GM19043 (cell line): ENCODE measurements at regions not wholly inside any gene's neighbourhood (a gene's known extent, or its start where the extent isn't known, plus 50 kb on each side); places are given as distances from the start of the nearest gene placed in this dataset.

Experiments
- ATAC-seq: cut with Tn5 transposase; IDR thresholded peaks from one replicate; pipeline ENCODE4 v1.9.1; 2021; ENCODE audit warnings: low read depth; ENCODE audit not compliant: unreplicated experiment

DNA sequence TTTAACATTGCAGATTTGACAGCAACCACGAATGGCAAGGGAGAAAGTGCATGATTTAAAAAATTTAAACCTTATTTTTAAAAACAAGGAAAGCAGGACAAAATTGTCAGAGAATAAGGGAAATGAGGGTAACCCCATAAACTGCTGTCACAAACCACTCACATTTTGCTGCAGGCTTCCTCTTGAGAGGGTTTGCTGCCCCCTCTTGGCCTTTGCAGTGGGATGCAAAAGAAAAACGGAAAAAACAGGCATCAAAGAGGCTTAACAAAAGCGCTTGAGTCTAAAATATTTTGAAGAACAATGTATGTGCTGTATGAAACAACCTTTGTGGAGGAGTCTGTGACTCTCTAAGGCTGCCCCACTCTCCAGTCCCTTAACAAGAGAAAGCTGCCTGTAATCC, 91.6 kb downstream of the TMX3 start:
- no peak for ATAC-seq

DNA sequence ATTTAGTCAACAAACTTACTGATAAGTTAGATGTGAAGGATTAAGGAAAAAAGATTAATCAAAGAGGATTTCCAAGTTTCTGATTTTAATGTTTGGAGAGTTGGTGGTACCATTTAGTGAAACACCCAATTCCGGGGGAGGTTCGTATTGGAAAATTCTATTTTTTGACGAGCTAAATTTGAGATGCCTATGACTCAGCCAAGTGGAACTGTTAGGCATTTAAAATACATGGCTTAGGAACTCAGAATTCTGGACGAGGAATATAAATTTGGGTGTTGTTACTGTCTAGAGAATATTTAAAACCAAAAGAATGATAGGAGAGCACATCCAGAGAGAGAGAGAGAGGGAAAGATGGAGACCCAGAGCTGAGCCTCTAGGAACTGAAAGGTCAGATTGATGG, 103.6 kb downstream of the TMX3 start:
- no peak for ATAC-seq

DNA sequence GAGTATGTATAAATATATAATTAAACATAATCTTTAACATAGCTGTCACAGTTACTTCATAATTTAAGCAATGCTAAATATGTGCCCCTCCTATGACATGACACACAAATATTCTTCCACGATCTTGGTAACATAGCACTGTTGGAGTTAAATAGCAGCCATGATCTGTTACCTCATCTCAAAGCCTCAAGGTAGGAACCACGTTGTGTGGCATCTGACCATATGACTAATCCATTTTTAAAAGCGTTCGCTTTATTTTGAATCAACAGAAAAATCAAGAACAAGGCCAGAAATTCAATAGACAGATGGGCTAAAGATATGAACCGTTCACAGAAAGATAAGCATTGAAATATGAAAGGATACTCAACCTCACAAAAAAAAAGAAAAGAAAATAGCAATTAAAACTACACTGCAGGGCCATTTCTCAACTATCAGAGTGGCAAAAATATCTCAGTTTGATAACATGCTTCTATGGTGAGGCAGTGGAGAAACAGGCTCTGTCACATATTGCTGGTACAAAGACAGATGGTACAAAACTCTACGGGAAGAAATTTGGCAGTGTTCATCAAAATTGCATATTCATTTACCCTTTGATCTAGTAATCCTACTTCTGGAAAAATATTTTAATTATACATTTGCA, 105.9 kb downstream of the TMX3 start:
- no peak for ATAC-seq

DNA sequence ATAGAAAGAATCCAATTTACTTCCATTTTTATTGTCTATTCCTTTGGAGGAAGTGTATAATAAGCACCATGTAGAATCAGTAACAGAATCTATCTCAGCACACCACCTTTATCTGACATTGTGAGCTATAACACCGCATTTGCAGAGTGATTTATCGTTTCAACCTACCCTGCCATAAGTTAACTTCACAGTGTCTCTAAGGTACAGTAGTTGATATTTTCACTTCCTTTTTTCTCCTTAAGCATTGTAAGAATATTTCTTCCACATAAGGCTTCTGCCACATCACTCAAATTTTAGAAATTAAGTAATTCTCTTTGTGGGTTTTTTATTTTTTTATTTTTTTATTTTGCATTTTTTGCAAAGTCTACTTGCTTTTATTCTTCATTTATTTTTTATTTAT, 107.1 kb downstream of the TMX3 start:
- no peak for ATAC-seq

DNA sequence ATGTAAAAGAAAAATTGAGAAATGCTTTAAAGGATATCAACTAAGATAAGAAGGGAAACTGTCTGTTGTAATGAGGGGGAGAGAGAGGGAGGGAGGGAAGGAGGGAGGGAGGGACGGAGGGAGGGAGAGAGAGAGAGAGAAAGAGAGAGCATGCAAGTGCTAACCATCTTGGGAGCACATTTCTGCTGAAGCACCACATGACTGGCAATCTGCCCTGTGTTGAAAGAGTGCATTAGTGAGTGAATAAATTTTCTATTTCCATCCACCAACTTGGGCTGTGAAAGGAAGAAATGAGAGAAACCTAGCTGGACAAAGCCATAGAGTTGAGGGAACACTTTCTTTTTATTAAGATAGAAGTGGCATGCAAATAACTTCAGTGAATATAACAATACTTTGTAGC, 110.7 kb downstream of the TMX3 start:
- ATAC-seq, result no peak

DNA sequence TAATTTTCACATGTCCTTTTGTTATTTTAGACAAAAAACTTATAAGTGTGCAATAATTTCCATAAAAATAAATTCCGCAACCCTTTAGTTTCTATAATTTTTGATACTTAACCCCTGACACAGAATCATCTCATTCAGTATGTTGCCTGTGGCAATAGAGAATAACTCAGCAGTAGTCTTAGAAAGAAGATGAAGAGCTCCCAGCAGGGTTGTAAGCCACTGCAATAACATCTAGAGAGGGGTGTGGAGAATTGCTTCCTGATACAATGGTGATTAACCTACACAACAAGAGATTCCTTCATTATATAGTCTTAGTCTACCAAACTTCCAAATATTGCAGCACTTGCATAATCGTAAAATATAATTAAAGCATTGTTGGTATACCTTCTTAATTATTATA, 118.9 kb downstream of the TMX3 start:
- ATAC-seq, result no peak

DNA sequence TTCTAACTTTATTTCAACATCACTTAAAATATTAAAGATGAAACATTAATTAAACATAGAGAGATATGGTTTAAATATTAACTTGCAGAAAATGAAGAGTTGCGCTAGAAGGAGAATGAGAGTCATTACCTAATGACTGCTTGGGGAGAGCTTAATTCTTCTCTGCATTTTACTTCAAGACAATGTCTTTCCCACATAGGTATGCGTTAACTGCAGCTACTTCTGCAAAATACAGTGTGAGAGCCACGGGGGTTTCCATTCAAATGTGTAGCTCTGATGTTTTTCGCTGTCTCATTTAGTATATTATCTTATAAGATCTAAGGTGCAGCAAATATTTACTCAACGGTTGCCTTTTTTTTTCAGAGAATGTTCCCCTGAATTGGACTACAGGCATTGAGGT, 126.7 kb downstream of the TMX3 start:
- ATAC-seq, result no peak

DNA sequence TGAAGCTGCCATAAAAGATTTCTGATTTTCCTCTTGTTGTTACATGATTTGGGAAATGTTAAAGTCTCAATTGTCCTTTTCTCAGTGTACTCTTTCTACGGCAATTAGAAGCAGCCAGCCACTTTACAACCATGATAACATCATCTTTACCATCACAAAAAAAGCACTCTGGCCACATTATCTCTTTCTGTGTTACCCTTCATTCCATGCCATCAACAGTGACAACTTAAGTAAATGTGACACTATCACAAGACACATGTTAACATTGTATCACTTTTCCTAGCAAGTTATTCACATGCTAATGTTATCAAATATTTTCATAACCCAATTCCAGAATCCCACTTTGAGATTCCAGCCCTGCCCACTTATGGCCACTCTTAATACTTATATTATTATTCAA, 131.2 kb downstream of the TMX3 start:
- ATAC-seq, result no peak

DNA sequence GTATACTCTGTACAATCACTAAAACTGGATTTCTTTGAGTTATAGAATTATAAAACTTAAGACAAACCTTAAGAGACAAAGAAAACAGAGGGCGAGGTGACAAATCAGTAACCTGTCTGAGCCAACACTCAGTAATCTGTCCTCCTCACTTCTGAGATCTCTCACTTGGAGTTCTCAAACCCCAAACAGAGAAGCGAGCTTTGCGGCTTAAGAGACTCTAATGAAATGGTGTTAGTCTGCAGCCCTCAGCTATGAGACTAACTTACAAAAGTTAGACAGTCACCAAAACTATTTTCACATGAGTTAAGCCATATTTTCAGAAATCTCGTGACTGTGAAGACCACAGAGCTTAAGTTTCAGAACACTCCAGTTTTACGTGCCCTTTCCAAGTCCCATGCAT, 140.6 kb downstream of the TMX3 start:
- no peak for ATAC-seq

DNA sequence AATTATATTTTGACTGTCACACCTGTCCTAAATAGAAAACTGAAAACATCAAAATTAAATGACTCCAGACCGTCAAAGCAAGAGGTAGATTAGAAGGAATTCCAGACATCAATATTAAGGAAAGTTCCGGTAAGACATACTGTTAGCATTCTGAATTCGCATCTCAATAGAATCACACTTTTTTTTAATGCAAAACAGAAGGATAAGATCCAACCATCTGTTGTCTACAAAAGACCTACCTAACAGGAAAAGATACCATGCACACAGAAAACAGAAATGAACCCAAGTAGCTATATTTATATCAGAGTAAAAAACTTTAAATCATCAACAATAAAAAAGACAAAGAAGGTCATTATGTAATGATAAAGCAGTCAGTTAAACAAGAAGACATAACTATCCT, 145.0 kb downstream of the TMX3 start:
- ATAC-seq, result no peak

DNA sequence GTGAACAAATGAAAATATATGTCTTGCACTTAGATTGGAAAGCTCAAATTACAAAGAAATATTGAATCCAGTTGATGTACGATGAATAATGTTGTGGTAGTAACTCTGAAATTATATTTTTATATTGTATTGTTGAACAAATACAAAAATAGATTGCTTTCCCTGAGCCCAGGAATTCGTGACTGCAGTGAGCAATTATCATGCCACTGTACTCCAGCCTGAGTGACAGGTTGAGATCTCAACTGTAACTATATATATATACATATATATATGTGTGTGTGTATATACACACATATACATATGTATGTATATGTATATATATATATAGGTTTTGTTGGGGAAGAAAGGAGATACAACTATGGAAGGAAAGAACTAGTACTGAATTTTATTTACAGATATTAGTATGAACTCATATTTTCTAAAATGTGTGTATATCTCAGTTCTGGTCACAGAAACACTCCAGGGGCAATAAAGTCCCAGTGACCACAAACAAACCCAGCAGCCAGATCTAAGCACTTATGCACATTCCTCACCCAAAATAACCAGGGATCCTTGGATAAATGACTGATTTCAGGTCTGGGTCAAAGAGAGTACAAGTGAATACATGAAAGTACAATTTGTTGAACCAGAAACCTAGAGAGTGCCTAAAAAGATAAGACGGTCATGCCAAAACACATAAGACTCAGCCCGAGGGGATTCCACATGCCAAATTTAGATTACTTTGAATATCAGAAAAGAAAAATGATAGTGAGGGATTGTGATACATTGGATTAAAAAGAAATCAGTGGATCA, 146.3 kb downstream of the TMX3 start:
- ATAC-seq, result no peak

DNA sequence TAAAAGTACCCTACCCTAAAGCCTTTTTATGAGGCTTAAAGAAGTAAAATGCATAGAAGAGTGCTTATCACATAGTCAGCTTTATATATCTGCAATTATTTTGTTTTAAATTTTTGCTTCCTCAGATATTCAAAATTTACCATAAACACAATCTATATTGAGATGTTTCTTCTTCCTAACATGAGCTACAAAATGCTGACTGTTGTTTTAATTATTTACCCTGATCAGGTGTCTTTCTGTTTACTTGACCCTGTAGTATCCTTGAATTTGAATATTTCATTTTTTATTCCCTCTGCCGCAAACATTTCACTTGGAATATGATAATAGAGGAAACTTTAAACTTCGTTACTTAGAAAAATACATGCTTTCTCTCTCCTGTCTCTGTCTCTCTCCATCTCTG, 147.9 kb downstream of the TMX3 start:
- no peak for ATAC-seq

DNA sequence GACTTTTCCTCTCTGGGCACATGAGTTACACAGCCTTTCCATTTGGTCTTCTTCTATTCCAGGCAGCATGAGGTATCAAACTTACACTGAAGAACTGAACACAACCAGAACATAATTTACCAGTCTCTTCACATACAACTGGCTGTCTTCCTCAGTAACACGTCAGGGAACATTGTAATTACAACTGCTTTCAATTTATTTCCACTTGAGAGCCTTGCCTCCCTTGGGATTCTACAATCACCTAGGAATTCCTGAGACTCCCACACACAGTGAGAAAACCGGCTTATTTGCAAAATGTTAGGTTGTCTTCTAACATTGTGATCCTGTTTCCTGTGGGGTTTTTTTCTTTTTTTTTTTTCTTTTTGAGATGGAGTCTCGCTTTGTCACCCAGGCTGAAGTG, 149.9 kb downstream of the TMX3 start:
- no peak for ATAC-seq

DNA sequence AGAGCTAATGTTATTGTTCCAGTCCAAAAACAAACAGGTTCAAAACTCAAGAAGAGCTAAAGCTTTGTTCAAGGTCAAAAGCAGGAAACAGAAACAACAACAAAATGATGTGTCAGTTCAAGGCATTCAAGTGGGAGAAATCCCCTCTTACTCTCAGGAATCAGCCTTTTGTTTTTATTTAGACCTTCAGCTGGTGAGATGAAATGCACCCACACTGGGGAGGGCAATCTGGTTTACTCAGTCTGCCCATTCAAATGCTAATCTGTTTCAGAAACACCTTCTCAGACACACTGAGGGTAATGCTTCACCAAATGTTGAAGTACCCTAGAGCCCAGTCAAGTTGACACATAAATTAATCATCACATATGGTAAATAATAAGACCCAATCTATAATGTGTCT, 150.6 kb downstream of the TMX3 start:
- no peak for ATAC-seq

DNA sequence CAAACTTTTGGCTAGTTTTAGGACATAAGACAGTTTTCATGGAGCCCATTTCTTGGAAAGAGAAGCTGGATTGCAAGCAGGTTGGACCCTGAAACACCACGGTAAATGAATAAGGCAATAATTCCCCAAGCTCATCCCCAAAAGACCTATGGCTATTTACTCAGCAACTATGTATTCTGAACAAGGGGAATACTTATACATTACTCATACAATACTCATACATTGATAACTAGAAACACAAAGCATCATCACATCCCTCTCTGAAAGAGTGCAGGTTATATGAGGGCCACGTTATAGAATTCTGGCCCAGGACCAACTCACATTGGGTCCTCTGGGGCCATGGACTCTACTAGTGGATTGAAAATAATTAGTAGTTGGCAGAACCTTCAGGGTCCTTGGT, 154.8 kb downstream of the TMX3 start:
- ATAC-seq, result no peak

DNA sequence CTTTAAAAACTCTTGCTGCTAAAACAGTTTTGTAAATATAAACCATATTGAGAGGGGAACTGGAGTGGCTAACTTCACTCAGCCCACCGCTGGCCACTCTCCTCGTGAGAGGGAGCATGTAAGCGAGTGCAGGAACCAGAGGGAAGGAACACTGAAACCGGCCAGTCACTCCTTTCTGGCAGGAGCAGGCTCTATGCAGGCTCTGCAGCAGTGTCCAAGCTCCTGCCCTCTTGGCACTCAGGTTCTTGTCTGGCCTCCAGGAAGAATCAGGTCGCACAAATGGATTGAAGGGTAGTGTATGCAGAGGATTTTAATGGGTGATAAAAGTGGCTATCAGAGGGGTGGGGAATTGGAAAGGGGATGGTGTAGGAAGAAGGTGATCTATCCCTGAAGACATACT, 157.7 kb downstream of the TMX3 start:
- no peak for ATAC-seq

DNA sequence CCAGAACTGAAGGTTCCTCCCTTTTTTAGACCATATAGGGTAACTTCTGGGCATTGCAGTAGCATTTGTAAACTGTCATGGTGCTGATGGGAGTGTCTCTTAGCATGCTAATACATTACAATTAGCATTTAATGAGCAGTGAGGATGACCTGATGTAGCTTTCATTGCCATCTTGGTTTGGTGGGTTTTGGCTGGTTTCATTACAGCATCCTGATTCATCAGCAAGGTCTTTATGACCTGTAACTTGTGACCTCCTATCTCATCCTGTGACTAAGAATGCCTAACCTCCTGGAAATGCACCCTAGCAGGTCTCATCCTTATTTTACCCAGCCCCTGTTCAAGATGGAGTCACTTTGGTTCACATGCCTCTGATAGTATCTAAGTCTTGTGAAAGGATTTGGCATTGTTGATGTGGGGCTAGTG, 159.0 kb downstream of the TMX3 start:
- no peak for ATAC-seq

DNA sequence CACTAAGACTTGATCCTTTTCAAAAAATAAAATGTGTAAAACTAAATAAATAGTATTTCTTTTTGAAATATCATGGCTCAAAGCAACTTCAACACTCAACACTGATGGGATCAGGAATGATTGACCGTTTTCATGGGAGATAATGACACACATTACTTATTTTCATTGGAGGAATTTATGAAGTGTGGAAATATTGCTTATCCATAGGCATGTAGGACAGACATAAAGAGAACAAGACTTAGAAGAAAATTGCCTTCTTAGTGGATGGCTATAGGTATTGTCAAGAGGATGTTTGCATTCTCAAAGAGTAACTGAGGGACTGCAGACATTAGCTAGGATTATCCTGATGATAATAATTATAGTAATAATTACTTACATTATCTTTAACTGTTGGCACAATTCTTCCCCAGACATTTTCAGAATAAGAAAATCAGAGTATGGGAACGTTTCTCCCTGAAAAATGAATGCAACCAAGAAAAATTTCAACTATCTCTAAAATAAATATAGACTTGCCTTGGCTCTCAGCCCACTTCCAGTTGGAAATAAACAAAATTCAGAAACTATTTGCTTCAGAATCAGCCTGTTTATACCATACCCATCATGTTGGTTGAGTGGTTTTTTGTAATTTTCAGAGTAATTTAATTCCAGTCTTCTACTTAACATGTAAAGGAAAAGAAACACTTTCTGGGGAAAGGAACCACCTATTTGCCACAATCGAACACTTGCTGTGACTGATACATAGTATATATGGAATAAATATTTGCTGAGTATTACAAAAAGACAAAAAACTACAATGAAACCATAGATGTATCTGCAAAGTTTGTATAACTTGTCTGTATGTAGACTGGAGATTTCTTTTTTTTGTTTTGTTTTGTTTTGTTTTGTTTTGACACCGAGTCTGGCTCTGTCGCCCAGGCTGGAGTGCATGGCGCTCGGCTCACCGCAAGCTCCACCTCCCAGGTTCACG, 165.7 kb downstream of the TMX3 start:
- ATAC-seq, result no peak

DNA sequence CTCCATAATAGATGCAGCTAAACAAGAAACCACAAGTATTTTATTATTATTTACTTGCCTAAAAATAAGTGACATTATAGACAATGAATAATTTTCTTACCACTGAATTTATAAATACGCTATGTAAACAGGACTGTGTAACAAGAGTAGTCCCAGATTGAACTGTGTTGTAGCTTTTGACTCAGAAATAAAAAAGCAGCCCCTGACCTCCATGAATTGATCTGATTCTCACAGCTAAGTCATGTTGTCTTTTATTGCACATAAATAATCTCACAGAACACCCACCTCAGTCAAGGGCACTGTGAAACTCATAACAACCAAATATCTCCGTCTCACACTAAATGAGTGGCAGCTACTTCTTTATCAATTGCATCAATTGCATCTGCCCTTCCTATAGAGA, 171.6 kb downstream of the TMX3 start:
- ATAC-seq, result no peak

DNA sequence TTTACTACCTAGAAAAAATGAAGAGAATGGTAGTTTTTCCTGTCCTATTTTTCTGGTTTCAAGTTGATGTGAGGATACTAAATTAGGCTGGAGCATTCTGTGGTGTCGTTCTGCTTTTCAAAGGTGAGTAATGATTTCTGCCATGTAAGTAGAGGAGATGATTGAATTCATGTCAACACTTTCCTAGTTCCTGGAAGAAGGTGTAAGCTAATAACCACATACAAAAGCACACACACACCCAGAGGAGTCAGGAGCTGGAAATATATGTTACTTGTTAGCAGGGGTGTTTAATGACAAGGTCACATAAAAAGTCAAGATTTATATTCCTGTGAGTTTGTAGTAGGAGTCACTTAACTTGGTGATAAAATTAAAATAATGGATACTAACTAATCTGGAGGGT, 172.1 kb downstream of the TMX3 start:
- ATAC-seq, result no peak

DNA sequence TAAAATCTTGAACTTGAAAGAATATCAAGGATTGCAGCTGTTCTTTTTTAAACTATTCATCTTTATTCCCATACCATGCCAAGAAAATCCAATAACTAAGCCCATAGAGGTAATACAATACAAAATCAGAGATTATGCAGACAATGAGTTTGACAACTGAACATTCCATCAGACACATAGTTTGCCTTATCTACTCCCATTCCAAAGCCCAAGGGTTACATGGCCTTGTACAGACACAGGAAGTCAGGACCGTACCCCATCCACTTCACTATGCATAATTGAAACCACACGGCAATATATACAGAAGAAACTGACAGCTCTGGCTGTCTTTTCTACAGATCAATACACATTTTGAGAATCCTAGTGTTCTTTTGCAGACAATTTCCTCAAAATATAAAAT, 181.3 kb downstream of the TMX3 start:
- no peak for ATAC-seq
